HepG2 (cell line): ENCODE measurements at regions not wholly inside any gene's neighbourhood (a gene's known extent, or its start where the extent isn't known, plus 50 kb on each side); places are given as distances from the start of the nearest gene placed in this dataset.

ENCODE experiments used
- ATAC-seq: fragments of 200-7000 bp; cut with Tn5 transposase; 3 replicates; pipeline ENCODE4 v1.9.1; 2020; ENCODE audit warnings: mild to moderate bottlenecking, moderate library complexity
- BruUV-seq: library from RNA; stranded (reverse); fragments of 400-500 nt; replicated peaks from 2 replicates; lab custom pipeline; 2021; lab: Mats Ljungman, UMichigan
- CTCF ChIA-PET: fragments of 300-600 bp; formaldehyde crosslinking; extraction: SDS; loops from one replicate; lab custom pipeline; 2021; ENCODE audit warnings: low total read pairs, inconsistent platforms, low intra/inter-chr PET ratio; lab: Yijun Ruan, JAX
- POLR2A ChIA-PET: fragments of 350-600 bp; sonication (Branson Sonifier 250); formaldehyde crosslinking; loops from one replicate; lab custom pipeline; 2020; ENCODE audit warnings: antibody characterized with exemption, inconsistent platforms; lab: Yijun Ruan, JAX
- DNase-seq: peaks from one replicate; pipeline ENCODE4 v3.0.0-alpha.2; 2015; ENCODE audit warnings: low spot score
- FAIRE-seq: peaks from 3 replicates; lab custom pipeline; 2011; peaks lifted over from hg19 to GRCh38; lab: Jason Lieb, UNC
- H2AFZ ChIP-seq: one replicate; pipeline ENCODE4 v1.6.1; 2011; ENCODE audit warnings: low read length, inconsistent platforms
- H3K27ac ChIP-seq: fragments of 300-600 bp; 3 replicates; pipeline ENCODE4 v1.8.0; 2011; ENCODE audit warnings: mixed run types, mild to moderate bottlenecking, mixed read lengths, low read length, inconsistent platforms; ENCODE audit not compliant: insufficient read depth; ENCODE audit errors: extremely low read length
- H3K27me3 ChIP-seq, 2 experiments: fragments of 200-600 bp in 1 of 2; 2 replicates in 1 of 2; 3 replicates in 1 of 2; pipeline versions ENCODE4 v1.6.0 to v1.8.0; 2011; ENCODE audit warnings: low read length in 2 of 2, mild to moderate bottlenecking in 2 of 2, moderate library complexity in 2 of 2, inconsistent platforms in 1 of 2; ENCODE audit not compliant: insufficient read depth in 2 of 2, control insufficient read depth in 1 of 2
- H3K36me3 ChIP-seq, 2 experiments: fragments of 200-600 bp in 1 of 2; replicated peaks in 1 of 2; 2 replicates in 1 of 2; 3 replicates in 1 of 2; pipeline versions ENCODE4 v1.5.1 to v1.8.0; 2011; ENCODE audit warnings: low read length in 2 of 2, inconsistent platforms in 1 of 2; ENCODE audit not compliant: insufficient read depth in 2 of 2, control insufficient read depth in 1 of 2
- H3K4me1 ChIP-seq: 2 replicates; pipeline ENCODE4 v1.5.1; 2012; ENCODE audit warnings: low read length, inconsistent platforms; ENCODE audit not compliant: insufficient read depth
- H3K4me2 ChIP-seq: 2 replicates; pipeline ENCODE4 v1.6.0; 2011; ENCODE audit warnings: low read depth, low read length, inconsistent platforms
- H3K4me3 ChIP-seq, 3 experiments: fragments of 200-600 bp in 1 of 3; sonication (generic), shearing (Covaris generic) in 1 of 3; replicated peaks in 1 of 3; 2 replicates each; pipeline ENCODE4 v1.5.1; 2011 to 2016; ENCODE audit warnings: low read length in 3 of 3, inconsistent platforms in 2 of 3, low read depth in 2 of 3, mild to moderate bottlenecking in 2 of 3, control low read depth in 1 of 3, mixed read lengths in 1 of 3; ENCODE audit not compliant: insufficient read depth in 1 of 3
- H3K79me2 ChIP-seq: one replicate; pipeline ENCODE4 v1.6.1; 2011; ENCODE audit warnings: low read length, inconsistent platforms; ENCODE audit not compliant: insufficient read depth
- H3K9ac ChIP-seq: 2 replicates; pipeline ENCODE4 v1.6.0; 2011; ENCODE audit warnings: mild to moderate bottlenecking, low read depth, low read length, inconsistent platforms; ENCODE audit not compliant: insufficient read depth
- H3K9me3 ChIP-seq: 2 replicates; pipeline ENCODE4 v1.5.1; 2012; ENCODE audit warnings: mild to moderate bottlenecking, low read length
- H4K20me1 ChIP-seq: 2 replicates; pipeline ENCODE4 v1.6.0; 2011; ENCODE audit warnings: inconsistent platforms, mild to moderate bottlenecking, low read length, moderate library complexity; ENCODE audit not compliant: insufficient read depth
- ELF1 ChIP-seq: sonication (generic); formaldehyde crosslinking; IDR thresholded peaks from 2 replicates; pipeline ENCODE4 v1.4.0; 2020; ENCODE audit warnings: missing genetic modification reagents
- KLF6 ChIP-seq: IDR thresholded peaks from 2 replicates; pipeline ENCODE4 v1.8.0; 2016; ENCODE audit warnings: missing biosample characterization, missing genetic modification reagents
- MXI1 ChIP-seq: IDR thresholded peaks from 3 replicates; pipeline ENCODE4 v1.6.1; 2012; ENCODE audit warnings: low read depth, low read length, inconsistent platforms, borderline replicate concordance
- NBN ChIP-seq: fragments of 450-650 bp; conservative IDR thresholded peaks from 2 replicates; pipeline ENCODE4 v1.6.1; 2017
- NFRKB ChIP-seq: fragments of 450-650 bp; IDR thresholded peaks from 2 replicates; pipeline ENCODE4 v1.6.1; 2017
- PHF21A ChIP-seq: sonication (generic); formaldehyde crosslinking; IDR thresholded peaks from 2 replicates; pipeline ENCODE4 v1.5.0; 2020; ENCODE audit warnings: mild to moderate bottlenecking, missing genetic modification reagents
- PHF8 ChIP-seq: sonication (generic); formaldehyde crosslinking; IDR thresholded peaks from 2 replicates; pipeline ENCODE4 v1.5.0; 2020; ENCODE audit warnings: missing genetic modification reagents
- SP2 ChIP-seq: sonication (generic); formaldehyde crosslinking; IDR thresholded peaks from 2 replicates; pipeline ENCODE4 v1.5.1; 2020; ENCODE audit warnings: mild to moderate bottlenecking, missing genetic modification reagents
- TOE1 ChIP-seq: sonication (generic); formaldehyde crosslinking; IDR thresholded peaks from 2 replicates; pipeline ENCODE4 v1.4.0; 2020; ENCODE audit warnings: mild to moderate bottlenecking, missing genetic modification reagents
- ZBTB20 ChIP-seq: sonication (generic); formaldehyde crosslinking; IDR thresholded peaks from 2 replicates; pipeline ENCODE4 v1.8.1; 2023; ENCODE audit warnings: missing genetic modification reagents, low read depth, mild to moderate bottlenecking, borderline replicate concordance
- ZFX ChIP-seq: sonication (generic); formaldehyde crosslinking; IDR thresholded peaks from 2 replicates; pipeline ENCODE4 v1.4.0; 2020; ENCODE audit warnings: mild to moderate bottlenecking, low read depth, missing genetic modification reagents, moderate library complexity
- ZMYM4 ChIP-seq: sonication (generic); formaldehyde crosslinking; IDR thresholded peaks from 2 replicates; pipeline ENCODE4 v1.8.1; 2023; ENCODE audit warnings: mild to moderate bottlenecking, missing genetic modification reagents
- ZNF614 ChIP-seq: IDR thresholded peaks from 2 replicates; pipeline ENCODE4 v1.6.1; 2018; ENCODE audit warnings: missing biosample characterization, missing genetic modification reagents, inconsistent platforms, borderline replicate concordance
- WGBS: methylation state at CpG from one replicate; pipeline ENCODE4 v1.1.6; 2017; ENCODE audit warnings: low lambda C conversion rate; 5-methylcytosine and 5-hydroxymethylcytosine counted together
- in situ Hi-C: cut with HindIII; loops from 2 replicates; pipeline ENCODE4 v1.10.0; 2017; ENCODE audit warnings: low pct_unique_long_range_greater_than_20kb; ENCODE audit not compliant: extremely low pct_ligation_motif_present
- intact Hi-C: fragments of 100-400 bp; cut with micrococcal nuclease; formaldehyde crosslinking; loops from one replicate; pipeline ENCODE4 v1.10.0; 2022; ENCODE audit not compliant: unreplicated experiment
- TF ChIP-seq, protein P1 (sequence below): sonication (generic); formaldehyde crosslinking; IDR thresholded peaks from 2 replicates; pipeline ENCODE4 v1.4.0; 2020; ENCODE audit warnings: mild to moderate bottlenecking, missing genetic modification reagents

DNA sequence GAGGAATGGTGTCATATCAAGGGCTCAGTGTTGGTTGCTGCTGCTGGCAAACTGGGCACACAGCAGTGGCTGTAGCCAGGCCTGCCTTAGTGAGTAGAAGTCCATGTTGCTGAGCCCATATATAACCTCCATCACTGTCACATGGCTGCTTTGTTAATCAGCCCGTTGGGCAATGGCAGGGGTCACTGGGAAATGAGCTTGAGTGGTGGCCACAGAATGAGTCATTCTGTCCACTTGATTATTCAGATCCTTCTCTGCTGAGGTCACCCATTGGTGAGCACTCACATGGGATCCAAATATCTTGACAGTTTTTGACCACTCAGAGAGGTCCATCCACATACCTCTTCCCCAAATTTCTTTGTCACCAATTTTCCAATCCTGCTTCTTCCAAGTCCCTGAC lies 898.9 kb upstream of the EYS start:
- Histone ChIP-seq H4K20me1 (no peaks in the 10 kb centered on the region), H3K4me3 (no peak overlapping the region), H2AFZ (no peak overlapping the region), H3K9ac (no peak overlapping the region), H3K27me3 (no peaks in the 10 kb centered on the region), H3K36me3 (no peaks in the 10 kb centered on the region), H3K4me2 (no peak overlapping the region), H3K4me1 (no peaks in the 10 kb centered on the region), H3K27ac (no peak overlapping the region), H3K79me2 (no peaks in the 10 kb centered on the region), H3K9me3 (no peaks in the 10 kb centered on the region)
- intact Hi-C loops (no loop called here), in situ Hi-C loops (no loop called here)
- ATAC-seq (no peak), DNase-seq (no peak), FAIRE-seq (no peak)
- ChIA-PET CTCF (no interaction called here), POLR2A (no interaction called here)
- WGBS, result 0% methylated on average over 1 of the region's 1 CpG
- BruUV-seq, result no TSS peak
- no peak for TF ChIP-seq NBN
- no peak for TF ChIP-seq MXI1
- TF ChIP-seq ZMYM4 (CRISPR knock-in tag), result no peak
- TF ChIP-seq PHF21A (CRISPR knock-in tag), result no peak
- TF ChIP-seq, protein P1, sequence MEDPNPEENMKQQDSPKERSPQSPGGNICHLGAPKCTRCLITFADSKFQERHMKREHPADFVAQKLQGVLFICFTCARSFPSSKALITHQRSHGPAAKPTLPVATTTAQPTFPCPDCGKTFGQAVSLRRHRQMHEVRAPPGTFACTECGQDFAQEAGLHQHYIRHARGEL, result no peak
- TF ChIP-seq ELF1 (CRISPR knock-in tag), result no peak
- TF ChIP-seq SP2, result no peak
- no peak for TF ChIP-seq ZBTB20

DNA sequence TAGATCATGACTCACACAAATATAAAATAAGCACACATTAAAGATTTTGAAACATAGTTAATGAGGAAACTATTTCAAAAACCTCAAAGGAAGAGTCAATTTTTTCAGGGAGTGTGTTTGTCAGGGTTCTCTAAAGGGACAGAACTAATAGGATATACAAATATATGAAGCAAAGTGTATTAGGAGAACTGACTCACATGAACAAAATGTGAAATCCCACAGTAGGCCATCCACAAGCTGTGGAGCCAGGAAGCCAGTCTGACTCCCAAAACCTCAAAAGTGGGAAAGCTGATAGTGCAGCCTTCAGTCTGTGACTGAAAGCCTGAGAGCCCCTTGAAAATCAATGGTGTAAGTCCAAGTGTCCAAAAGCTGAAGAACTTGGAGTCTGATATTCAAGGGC lies 898.0 kb upstream of the EYS start:
- Histone ChIP-seq H3K27ac (no peak overlapping the region), H3K4me3 (no peak overlapping the region), H3K27me3 (no peaks in the 10 kb centered on the region), H3K4me1 (no peaks in the 10 kb centered on the region), H3K9me3 (no peaks in the 10 kb centered on the region), H3K79me2 (no peaks in the 10 kb centered on the region), H3K9ac (no peak overlapping the region), H2AFZ (no peak overlapping the region), H3K4me2 (no peak overlapping the region), H4K20me1 (no peaks in the 10 kb centered on the region), H3K36me3 (no peaks in the 10 kb centered on the region)
- POLR2A ChIA-PET, result no interaction called here
- BruUV-seq, result no TSS peak
- TF ChIP-seq ZFX (no peak), PHF8 (CRISPR knock-in tag) (no peak), NFRKB (no peak), TOE1 (CRISPR knock-in tag) (no peak), ZNF614 (CRISPR knock-in tag) (no peak), KLF6 (CRISPR knock-in tag) (no peak)
- FAIRE-seq (no peak), ATAC-seq (no peak), DNase-seq (no peak)
- CTCF ChIA-PET, result no interaction called here
- intact Hi-C loops (no loop called here), in situ Hi-C loops (no loop called here)
